PFSK-1 (cell line): ENCODE measurements at regions not wholly inside any gene's neighbourhood (a gene's known extent, or its start where the extent isn't known, plus 50 kb on each side); places are given as distances from the start of the nearest gene placed in this dataset.

ENCODE experiments used
- FOXP2 ChIP-seq: optimal IDR thresholded peaks from 2 replicates; pipeline ENCODE3; 2011; ENCODE audit warnings: borderline replicate concordance, control low read depth, inconsistent platforms; ENCODE audit not compliant: insufficient read depth; ENCODE audit errors: extremely low read length, extremely low read depth
- POLR2AphosphoS5 ChIP-seq: IDR thresholded peaks from 2 replicates; pipeline ENCODE4 v1.6.1; 2012; ENCODE audit warnings: low read depth, mild to moderate bottlenecking, control low read depth, low read length, moderate library complexity
- SIN3A ChIP-seq: IDR thresholded peaks from 2 replicates; pipeline ENCODE4 v1.6.1; 2012; ENCODE audit warnings: mild to moderate bottlenecking, low read length, moderate library complexity, borderline replicate concordance; ENCODE audit not compliant: insufficient read depth
- TAF1 ChIP-seq: IDR thresholded peaks from 2 replicates; pipeline ENCODE4 v1.6.1; 2012; ENCODE audit warnings: low read length, control low read depth, borderline replicate concordance; ENCODE audit not compliant: insufficient read depth
- TF ChIP-seq, protein P1 (sequence below), 2 experiments: IDR thresholded peaks; 2 replicates each; pipeline versions ENCODE4 v1.6.1 to v1.8.0; 2011 to 2012; ENCODE audit warnings: low read depth in 2 of 2, low read length in 2 of 2, control low read depth in 1 of 2, inconsistent platforms in 1 of 2, mild to moderate bottlenecking in 1 of 2, moderate library complexity in 1 of 2; ENCODE audit not compliant: insufficient read depth in 1 of 2

DNA sequence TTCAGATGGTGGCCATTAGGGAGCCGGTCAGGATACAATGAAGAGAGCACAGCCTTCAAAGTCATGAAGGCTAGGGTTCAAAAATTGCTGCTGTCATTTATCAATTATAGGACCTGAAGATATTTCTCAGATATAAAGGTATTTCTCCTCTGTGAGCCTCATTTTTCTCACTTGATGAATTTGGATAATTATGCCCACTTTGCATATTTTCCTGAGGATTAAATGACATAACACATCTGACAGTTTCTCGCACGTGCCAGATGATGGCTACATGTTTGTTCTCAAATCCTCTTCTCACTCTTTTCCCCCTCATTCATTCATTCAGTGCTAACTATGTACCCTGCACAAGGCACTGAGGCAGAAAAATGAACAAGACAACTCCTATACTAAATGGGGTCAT, 391.6 kb downstream of the INHBA start:
- TF ChIP-seq, protein P1, sequence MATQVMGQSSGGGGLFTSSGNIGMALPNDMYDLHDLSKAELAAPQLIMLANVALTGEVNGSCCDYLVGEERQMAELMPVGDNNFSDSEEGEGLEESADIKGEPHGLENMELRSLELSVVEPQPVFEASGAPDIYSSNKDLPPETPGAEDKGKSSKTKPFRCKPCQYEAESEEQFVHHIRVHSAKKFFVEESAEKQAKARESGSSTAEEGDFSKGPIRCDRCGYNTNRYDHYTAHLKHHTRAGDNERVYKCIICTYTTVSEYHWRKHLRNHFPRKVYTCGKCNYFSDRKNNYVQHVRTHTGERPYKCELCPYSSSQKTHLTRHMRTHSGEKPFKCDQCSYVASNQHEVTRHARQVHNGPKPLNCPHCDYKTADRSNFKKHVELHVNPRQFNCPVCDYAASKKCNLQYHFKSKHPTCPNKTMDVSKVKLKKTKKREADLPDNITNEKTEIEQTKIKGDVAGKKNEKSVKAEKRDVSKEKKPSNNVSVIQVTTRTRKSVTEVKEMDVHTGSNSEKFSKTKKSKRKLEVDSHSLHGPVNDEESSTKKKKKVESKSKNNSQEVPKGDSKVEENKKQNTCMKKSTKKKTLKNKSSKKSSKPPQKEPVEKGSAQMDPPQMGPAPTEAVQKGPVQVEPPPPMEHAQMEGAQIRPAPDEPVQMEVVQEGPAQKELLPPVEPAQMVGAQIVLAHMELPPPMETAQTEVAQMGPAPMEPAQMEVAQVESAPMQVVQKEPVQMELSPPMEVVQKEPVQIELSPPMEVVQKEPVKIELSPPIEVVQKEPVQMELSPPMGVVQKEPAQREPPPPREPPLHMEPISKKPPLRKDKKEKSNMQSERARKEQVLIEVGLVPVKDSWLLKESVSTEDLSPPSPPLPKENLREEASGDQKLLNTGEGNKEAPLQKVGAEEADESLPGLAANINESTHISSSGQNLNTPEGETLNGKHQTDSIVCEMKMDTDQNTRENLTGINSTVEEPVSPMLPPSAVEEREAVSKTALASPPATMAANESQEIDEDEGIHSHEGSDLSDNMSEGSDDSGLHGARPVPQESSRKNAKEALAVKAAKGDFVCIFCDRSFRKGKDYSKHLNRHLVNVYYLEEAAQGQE (IDR thresholded peaks at IDR 0.05; ENCODE audit: insufficient read depth in 1 of 2, low read depth in 2 of 2, low read length in 2 of 2) = no peak
- TF ChIP-seq POLR2AphosphoS5 (no peak), SIN3A (no peak), FOXP2 (no peak), TAF1 (no peak)

DNA sequence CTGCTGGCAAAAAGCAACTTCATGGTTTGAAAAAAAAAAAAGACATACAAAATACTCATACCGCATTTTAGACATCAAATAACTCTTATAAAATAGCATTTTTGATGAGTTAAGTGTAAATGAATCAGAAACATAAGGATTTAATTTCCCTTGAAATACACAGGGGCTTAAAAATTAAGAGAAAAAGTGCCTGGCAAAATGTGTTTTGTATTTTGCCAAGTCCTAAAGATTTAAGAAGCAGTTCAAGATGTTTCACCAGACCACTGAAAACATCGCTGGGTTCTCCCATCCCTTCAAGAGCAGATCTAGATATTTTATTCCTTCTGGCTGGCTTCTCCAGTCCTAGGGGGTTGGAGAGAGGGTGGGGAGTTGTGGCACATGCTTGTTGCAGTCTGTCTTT, 396.4 kb downstream of the INHBA start:
- TF ChIP-seq TAF1 (no peak), SIN3A (no peak), POLR2AphosphoS5 (no peak), FOXP2 (no peak)
- TF ChIP-seq, protein P1 (IDR thresholded peaks at IDR 0.05; ENCODE audit: insufficient read depth in 1 of 2, low read depth in 2 of 2, low read length in 2 of 2) = no peak

DNA sequence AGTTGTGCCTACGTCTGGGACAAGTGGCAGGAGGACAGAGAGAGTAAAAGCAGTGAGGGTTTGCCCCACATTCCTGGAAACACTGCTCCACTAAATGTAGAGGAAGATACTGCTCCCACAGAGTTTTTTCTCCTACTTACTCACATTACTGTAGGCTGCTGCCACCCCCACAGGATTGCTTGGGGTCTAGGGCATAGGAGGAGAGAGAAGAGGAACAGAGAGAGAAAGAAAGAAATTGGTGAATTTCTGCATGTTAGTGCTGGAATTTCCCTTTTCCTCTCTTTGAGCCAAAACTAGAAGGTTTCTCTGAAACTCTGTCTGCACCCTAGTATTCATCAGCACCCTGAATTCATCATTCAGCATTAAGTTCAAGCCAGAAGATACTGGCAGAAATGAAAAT, 397.9 kb downstream of the INHBA start:
- TF ChIP-seq SIN3A (no peak), POLR2AphosphoS5 (no peak), FOXP2 (no peak), TAF1 (no peak)
- TF ChIP-seq, protein P1 (IDR thresholded peaks at IDR 0.05; ENCODE audit: insufficient read depth in 1 of 2, low read depth in 2 of 2, low read length in 2 of 2) = no peak

DNA sequence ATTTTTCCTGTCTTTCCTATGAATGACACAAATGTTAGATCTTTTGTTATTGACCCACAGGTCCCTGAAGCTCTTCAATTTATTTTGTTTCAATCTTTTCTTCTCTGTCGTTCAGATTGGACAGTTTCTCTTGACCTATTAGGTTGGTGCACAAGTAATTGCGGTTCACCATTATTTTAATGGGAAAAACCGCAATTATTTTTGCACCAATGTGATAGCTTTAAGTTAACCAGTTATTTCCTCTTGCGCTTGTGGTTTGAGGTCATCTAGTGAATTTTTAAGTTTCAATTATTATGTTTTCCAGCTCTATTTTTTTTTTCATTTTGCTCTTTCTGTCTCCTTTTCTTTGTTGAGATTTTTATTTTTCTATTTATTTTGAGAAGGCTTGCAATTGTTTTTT, 399.2 kb downstream of the INHBA start:
- TF ChIP-seq, protein P1 (IDR thresholded peaks at IDR 0.05; ENCODE audit: insufficient read depth in 1 of 2, low read depth in 2 of 2, low read length in 2 of 2) = no peak
- TF ChIP-seq FOXP2 (no peak), POLR2AphosphoS5 (no peak)

DNA sequence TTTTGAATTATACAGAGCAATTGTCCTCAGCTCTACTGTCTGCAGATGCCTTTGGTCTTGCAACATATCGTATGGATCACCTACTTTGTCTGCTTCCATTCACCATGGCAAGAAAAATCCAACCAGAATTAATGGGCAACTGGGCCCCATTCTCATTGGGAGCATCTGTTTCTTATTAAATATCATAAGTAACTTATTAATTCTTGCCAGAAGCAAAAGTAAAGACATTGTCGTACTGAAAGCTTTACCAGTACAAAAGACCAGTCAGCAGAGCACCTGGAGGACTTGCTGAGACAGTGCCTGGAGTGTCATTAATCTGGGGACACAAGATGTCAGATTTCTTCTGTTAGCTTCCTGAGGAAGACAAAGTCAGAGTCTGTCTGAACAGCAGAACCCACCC, 404.5 kb downstream of the INHBA start:
- TF ChIP-seq, protein P1 (IDR thresholded peaks at IDR 0.05; ENCODE audit: insufficient read depth in 1 of 2, low read depth in 2 of 2, low read length in 2 of 2) = no peak
- TF ChIP-seq TAF1 (no peak), FOXP2 (no peak), POLR2AphosphoS5 (no peak), SIN3A (no peak)
